ENCODE measurements at regions not wholly inside any gene's neighbourhood (a gene's known extent, or its start where the extent isn't known, plus 50 kb on each side); places are given as distances from the start of the nearest gene placed in this dataset.

DNA sequence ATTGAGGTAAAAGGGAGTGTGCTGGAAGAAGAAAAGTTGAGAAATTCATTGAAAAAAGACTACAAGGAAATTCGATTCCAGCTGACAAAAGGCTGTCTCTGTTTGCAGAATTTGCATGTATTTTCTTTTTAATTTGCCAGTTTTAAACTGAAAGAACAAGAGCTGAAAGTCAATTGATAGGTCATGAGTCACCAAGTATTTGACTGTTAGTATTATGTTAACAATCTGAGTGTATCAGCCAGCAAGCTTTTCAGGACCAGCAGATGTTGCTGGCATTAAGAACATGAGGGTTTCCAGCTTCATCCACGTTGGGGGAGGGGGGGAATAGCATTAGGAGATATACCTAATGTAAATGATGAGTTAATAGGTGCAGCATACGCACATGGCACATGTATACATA lies 726.7 kb downstream of the METTL15 start:
- Histone ChIP-seq H3K27ac (ENCODE audit: low read depth, low read length) (no peak overlapping the region), H3K36me3 (ENCODE audit: control insufficient read depth in 3 of 3, insufficient read depth in 3 of 3, low read length in 3 of 3) (no peaks in the 10 kb centered on the region), H3K27me3 (ENCODE audit: control insufficient read depth in 3 of 3, insufficient read depth in 3 of 3, low read length in 3 of 3) (no peaks in the 10 kb centered on the region), H3K4me3 (ENCODE audit: low read length in 3 of 3) (no peak overlapping the region), H3K9ac (ENCODE audit: low read depth in 1 of 3, low read length in 3 of 3) (no peak overlapping the region), H3K4me1 (ENCODE audit: control insufficient read depth in 3 of 3, insufficient read depth in 3 of 3, low read length in 3 of 3) (no peaks in the 10 kb centered on the region), H3K9me3 (ENCODE audit: control insufficient read depth in 3 of 3, low read length in 3 of 3) (no peaks in the 10 kb centered on the region)

DNA sequence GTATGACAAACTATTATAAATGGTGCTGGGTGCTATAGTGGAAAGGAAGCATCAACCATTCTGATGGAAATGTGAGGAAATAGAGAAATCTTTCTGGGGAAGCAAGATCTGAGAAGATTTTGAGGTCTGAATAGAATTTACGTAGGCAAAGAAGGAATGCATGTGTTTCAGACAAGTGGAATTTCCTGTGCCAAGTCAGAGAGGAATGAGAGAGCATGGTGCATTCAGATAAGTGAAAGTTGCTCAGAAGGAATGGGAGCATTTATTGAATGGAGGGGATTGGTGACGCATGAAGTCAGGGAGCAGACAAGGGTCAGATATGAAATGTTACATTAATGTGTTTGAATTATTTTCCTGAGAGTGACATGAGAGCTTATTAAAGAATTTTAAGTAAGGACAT lies 725.5 kb downstream of the METTL15 start:
- no peaks in the 10 kb centered on the region for H3K27me3 ChIP-seq (ENCODE audit: control insufficient read depth in 3 of 3, insufficient read depth in 3 of 3, low read length in 3 of 3)
- H3K4me3 ChIP-seq (ENCODE audit: low read length in 3 of 3) = no peak overlapping the region
- no peaks in the 10 kb centered on the region for H3K9me3 ChIP-seq (ENCODE audit: control insufficient read depth in 3 of 3, low read length in 3 of 3)
- no peaks in the 10 kb centered on the region for H3K36me3 ChIP-seq (ENCODE audit: control insufficient read depth in 3 of 3, insufficient read depth in 3 of 3, low read length in 3 of 3)
- no peak overlapping the region for H3K9ac ChIP-seq (ENCODE audit: low read depth in 1 of 3, low read length in 3 of 3)
- H3K4me1 ChIP-seq (ENCODE audit: control insufficient read depth in 3 of 3, insufficient read depth in 3 of 3, low read length in 3 of 3) = no peaks in the 10 kb centered on the region
- H3K27ac ChIP-seq (ENCODE audit: low read depth, low read length) = no peak overlapping the region

DNA sequence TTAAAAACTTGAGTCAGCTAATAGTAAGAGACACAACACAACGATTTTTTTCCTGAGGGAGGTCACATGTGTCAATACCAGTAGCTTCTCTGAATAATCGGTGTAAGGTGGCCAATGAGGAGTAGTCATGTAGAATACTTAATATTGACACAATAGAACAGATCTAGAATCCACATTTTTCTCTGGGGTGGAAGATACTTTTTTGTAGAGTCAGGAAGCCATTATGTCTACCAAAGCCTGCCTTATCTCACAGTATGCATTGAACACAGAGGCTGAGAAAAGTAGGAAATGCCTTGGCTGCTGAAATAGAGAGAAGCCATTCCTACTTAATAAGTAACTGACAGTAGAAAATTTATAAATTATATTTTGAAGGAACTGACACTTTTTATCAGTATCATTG lies 725.0 kb downstream of the METTL15 start:
- H3K9me3 ChIP-seq (ENCODE audit: control insufficient read depth in 3 of 3, low read length in 3 of 3) = no peaks in the 10 kb centered on the region
- no peaks in the 10 kb centered on the region for H3K4me1 ChIP-seq (ENCODE audit: control insufficient read depth in 3 of 3, insufficient read depth in 3 of 3, low read length in 3 of 3)
- no peaks in the 10 kb centered on the region for H3K36me3 ChIP-seq (ENCODE audit: control insufficient read depth in 3 of 3, insufficient read depth in 3 of 3, low read length in 3 of 3)
- H3K9ac ChIP-seq (ENCODE audit: low read depth in 1 of 3, low read length in 3 of 3) = no peak overlapping the region
- no peak overlapping the region for H3K27ac ChIP-seq (ENCODE audit: low read depth, low read length)
- no peak overlapping the region for H3K4me3 ChIP-seq (ENCODE audit: low read length in 3 of 3)
- no peaks in the 10 kb centered on the region for H3K27me3 ChIP-seq (ENCODE audit: control insufficient read depth in 3 of 3, insufficient read depth in 3 of 3, low read length in 3 of 3)

DNA sequence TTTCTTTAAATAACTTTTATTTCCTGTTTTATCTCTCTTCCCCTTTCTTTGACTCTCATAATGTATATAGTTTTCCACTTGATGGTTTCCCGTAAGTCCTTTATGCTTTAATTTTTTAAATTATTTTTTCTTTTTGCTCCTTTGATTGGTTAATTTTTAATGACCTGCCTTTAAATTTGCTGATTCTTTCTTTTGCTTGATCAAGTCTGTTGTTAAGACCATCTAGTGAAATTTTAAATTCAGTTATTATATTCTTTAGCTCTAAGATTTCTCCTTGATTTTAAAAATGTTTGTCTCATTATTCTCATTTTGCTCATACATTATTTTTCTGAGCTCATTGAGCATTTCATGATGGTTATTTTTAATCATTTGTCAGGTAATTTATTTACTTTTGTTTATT lies 718.6 kb downstream of the METTL15 start:
- Histone ChIP-seq H3K4me3 (ENCODE audit: low read length in 3 of 3) (no peak overlapping the region), H3K27ac (ENCODE audit: low read depth, low read length) (no peak overlapping the region), H3K9ac (ENCODE audit: low read depth in 1 of 3, low read length in 3 of 3) (no peak overlapping the region), H3K9me3 (ENCODE audit: control insufficient read depth in 3 of 3, low read length in 3 of 3) (no peaks in the 10 kb centered on the region), H3K4me1 (ENCODE audit: control insufficient read depth in 3 of 3, insufficient read depth in 3 of 3, low read length in 3 of 3) (no peaks in the 10 kb centered on the region), H3K36me3 (ENCODE audit: control insufficient read depth in 3 of 3, insufficient read depth in 3 of 3, low read length in 3 of 3) (no peaks in the 10 kb centered on the region), H3K27me3 (ENCODE audit: control insufficient read depth in 3 of 3, insufficient read depth in 3 of 3, low read length in 3 of 3) (no peaks in the 10 kb centered on the region)

DNA sequence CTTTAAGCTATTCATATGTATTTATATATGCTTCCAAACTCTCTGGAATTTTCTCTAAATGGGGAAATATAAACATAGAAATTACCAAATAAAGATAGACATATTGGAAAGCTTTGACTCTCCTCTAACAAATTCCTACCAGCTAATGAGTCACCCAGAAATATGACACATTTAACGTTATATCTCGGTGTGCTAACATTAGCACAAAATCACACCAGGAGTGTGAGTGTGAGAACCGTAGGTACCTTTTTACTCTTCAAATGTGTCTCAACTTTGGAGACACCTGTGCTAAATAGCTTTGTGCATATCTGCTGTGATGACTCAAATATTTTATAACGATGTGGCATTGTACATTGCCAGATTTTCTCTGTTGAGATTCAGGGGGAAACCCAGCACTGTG lies 714.4 kb downstream of the METTL15 start:
- H3K4me1 ChIP-seq (ENCODE audit: control insufficient read depth in 3 of 3, insufficient read depth in 3 of 3, low read length in 3 of 3) = no peaks in the 10 kb centered on the region
- H3K9ac ChIP-seq (ENCODE audit: low read depth in 1 of 3, low read length in 3 of 3) = no peak overlapping the region
- no peaks in the 10 kb centered on the region for H3K27me3 ChIP-seq (ENCODE audit: control insufficient read depth in 3 of 3, insufficient read depth in 3 of 3, low read length in 3 of 3)
- H3K4me3 ChIP-seq (ENCODE audit: low read length in 3 of 3) = no peak overlapping the region
- H3K27ac ChIP-seq (ENCODE audit: low read depth, low read length) = no peak overlapping the region
- H3K36me3 ChIP-seq (ENCODE audit: control insufficient read depth in 3 of 3, insufficient read depth in 3 of 3, low read length in 3 of 3) = no peaks in the 10 kb centered on the region
- peaks cover 0 to 2% (median 0%) of the 10 kb centered on the region in 3 donors for H3K9me3 ChIP-seq (ENCODE audit: control insufficient read depth in 3 of 3, low read length in 3 of 3)

DNA sequence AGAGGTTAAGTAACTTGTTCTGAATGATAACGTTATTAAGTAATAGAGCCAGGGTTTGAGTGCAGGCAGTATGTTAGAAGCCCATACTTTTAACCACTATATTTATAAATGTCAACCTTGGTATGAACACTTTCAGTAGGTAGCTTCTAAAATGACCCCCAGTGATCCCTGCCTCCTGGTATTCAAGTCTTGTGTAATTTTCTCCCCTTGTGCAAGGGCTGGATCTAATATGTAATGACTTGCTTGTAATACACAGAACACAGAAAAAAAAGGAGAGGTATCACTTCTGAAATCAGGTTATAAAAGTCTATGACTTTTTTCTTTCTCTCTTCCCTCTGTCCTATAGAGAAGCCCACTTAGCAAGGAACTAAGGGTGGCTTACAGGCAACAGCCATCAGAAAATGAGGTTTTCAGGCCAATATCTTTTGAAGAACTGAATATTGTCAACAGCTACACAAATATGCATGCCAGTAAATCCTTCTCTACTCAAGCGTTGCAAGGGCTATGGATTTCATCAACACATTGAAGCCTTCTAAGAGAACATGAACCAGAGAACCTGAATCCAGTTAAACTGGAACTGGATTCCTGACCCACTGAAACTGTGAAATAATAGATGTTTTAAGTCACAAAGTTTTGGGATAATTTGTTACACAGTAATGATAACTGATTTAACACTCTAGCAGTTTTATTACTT lies 712.3 kb downstream of the METTL15 start:
- Histone ChIP-seq H3K27me3 (ENCODE audit: control insufficient read depth in 3 of 3, insufficient read depth in 3 of 3, low read length in 3 of 3) (no peaks in the 10 kb centered on the region), H3K36me3 (ENCODE audit: control insufficient read depth in 3 of 3, insufficient read depth in 3 of 3, low read length in 3 of 3) (no peaks in the 10 kb centered on the region), H3K9me3 (ENCODE audit: control insufficient read depth in 3 of 3, low read length in 3 of 3) (peaks cover 0 to 2% (median 0%) of the 10 kb centered on the region in 3 donors), H3K9ac (ENCODE audit: low read depth in 1 of 3, low read length in 3 of 3) (no peak overlapping the region), H3K4me3 (ENCODE audit: low read length in 3 of 3) (no peak overlapping the region), H3K4me1 (ENCODE audit: control insufficient read depth in 3 of 3, insufficient read depth in 3 of 3, low read length in 3 of 3) (no peaks in the 10 kb centered on the region), H3K27ac (ENCODE audit: low read depth, low read length) (no peak overlapping the region)

DNA sequence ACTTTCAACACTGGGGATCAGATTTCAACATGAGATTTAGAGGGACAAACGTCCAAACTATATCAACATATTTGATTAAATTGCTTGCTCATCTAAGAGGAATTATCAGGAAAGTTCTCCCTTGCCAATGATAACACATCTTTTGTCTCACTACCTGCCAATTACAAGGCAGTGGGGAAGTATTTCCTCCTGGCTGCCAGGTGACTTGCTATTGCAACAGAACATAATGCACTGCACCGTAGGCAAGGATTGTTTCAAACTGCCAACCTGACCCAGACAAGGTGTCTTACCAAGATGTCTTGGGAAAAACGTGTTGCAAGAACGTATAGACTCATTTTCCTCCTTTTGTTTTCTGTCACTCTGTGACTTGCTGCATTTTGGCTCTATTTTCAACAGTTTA lies 711.6 kb downstream of the METTL15 start:
- H3K4me1 ChIP-seq (ENCODE audit: control insufficient read depth in 3 of 3, insufficient read depth in 3 of 3, low read length in 3 of 3) = no peaks in the 10 kb centered on the region
- no peaks in the 10 kb centered on the region for H3K27me3 ChIP-seq (ENCODE audit: control insufficient read depth in 3 of 3, insufficient read depth in 3 of 3, low read length in 3 of 3)
- no peak overlapping the region for H3K9ac ChIP-seq (ENCODE audit: low read depth in 1 of 3, low read length in 3 of 3)
- H3K4me3 ChIP-seq (ENCODE audit: low read length in 3 of 3) = no peak overlapping the region
- H3K9me3 ChIP-seq (ENCODE audit: control insufficient read depth in 3 of 3, low read length in 3 of 3) = peaks cover 0 to 2% (median 0%) of the 10 kb centered on the region in 3 donors
- no peak overlapping the region for H3K27ac ChIP-seq (ENCODE audit: low read depth, low read length)
- H3K36me3 ChIP-seq (ENCODE audit: control insufficient read depth in 3 of 3, insufficient read depth in 3 of 3, low read length in 3 of 3) = no peaks in the 10 kb centered on the region

DNA sequence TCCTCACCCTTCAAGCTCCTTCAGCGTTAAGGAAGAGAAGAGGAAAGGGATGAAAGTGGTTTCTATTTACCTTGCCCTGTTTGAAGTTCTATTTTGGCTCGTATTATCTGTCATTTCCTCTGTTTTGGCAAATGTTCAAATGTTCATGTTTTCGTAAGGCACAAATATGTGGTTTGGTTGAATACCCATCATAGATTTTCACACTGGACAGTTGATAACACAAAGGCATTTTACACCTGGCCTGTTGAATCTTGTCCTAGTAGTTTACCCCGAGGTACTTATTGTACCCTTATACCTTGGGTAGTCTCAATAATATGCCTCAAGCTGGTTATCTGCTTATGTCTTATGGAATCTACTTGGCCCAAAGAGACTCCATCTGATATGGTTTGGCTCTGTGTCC lies 706.9 kb downstream of the METTL15 start:
- H3K27ac ChIP-seq (ENCODE audit: low read depth, low read length) = no peak overlapping the region
- peaks cover 0 to 2% (median 0%) of the 10 kb centered on the region in 3 donors for H3K9me3 ChIP-seq (ENCODE audit: control insufficient read depth in 3 of 3, low read length in 3 of 3)

DNA sequence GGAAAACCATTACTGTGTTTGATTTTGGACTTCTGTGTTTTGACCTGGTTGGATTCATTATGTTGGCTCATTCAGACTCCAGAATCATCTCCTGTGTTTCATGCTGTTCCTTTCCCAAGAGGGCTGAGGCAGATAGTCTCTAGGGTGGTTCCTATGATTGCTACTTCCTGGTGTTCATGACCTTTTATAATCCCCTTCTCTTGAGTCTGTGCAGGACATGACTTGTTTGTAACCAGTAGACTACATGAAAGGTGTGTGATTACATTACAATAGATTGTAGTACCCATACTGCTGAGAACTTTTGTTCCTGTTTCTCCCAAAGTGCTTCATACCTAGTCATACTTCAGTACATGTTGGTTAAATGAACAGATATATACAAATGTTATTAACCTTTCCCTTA lies 700.6 kb downstream of the METTL15 start:
- H3K4me1 ChIP-seq (ENCODE audit: control insufficient read depth in 3 of 3, insufficient read depth in 3 of 3, low read length in 3 of 3) = no peaks in the 10 kb centered on the region
- no peak overlapping the region for H3K9ac ChIP-seq (ENCODE audit: low read depth in 1 of 3, low read length in 3 of 3)
- no peak overlapping the region for H3K27ac ChIP-seq (ENCODE audit: low read depth, low read length)
- H3K9me3 ChIP-seq (ENCODE audit: control insufficient read depth in 3 of 3, low read length in 3 of 3) = no peaks in the 10 kb centered on the region
- H3K4me3 ChIP-seq (ENCODE audit: low read length in 3 of 3) = no peak overlapping the region
- no peaks in the 10 kb centered on the region for H3K27me3 ChIP-seq (ENCODE audit: control insufficient read depth in 3 of 3, insufficient read depth in 3 of 3, low read length in 3 of 3)
- H3K36me3 ChIP-seq (ENCODE audit: control insufficient read depth in 3 of 3, insufficient read depth in 3 of 3, low read length in 3 of 3) = no peaks in the 10 kb centered on the region

More for the DNA sequence above, 706.9 kb downstream of the METTL15 start:
- Histone ChIP-seq H3K4me3 (ENCODE audit: low read length in 3 of 3) (no peak overlapping the region), H3K27me3 (ENCODE audit: control insufficient read depth in 3 of 3, insufficient read depth in 3 of 3, low read length in 3 of 3) (no peaks in the 10 kb centered on the region), H3K36me3 (ENCODE audit: control insufficient read depth in 3 of 3, insufficient read depth in 3 of 3, low read length in 3 of 3) (no peaks in the 10 kb centered on the region), H3K9ac (ENCODE audit: low read depth in 1 of 3, low read length in 3 of 3) (no peak overlapping the region), H3K4me1 (ENCODE audit: control insufficient read depth in 3 of 3, insufficient read depth in 3 of 3, low read length in 3 of 3) (no peaks in the 10 kb centered on the region)

DNA sequence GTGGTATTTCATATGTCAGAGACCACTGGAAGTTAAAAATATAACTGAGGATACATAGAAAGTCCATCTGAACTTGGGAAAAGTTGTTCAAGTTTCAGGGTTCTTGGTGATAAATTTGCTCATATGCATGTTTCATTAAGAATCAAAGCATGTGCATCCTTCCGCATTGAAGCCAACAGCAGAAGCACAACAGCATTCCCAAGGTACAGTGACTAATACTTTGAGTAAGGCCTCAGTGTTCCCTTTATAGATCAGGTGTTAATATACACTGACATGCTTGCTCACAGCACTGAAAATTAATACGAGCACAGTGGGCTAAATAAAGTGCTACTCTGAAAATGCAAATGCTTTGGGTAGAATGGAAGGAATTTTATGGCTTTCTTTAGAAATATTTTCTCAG lies 691.1 kb downstream of the METTL15 start:
- H3K27me3 ChIP-seq (ENCODE audit: control insufficient read depth in 3 of 3, insufficient read depth in 3 of 3, low read length in 3 of 3) = no peaks in the 10 kb centered on the region
- no peaks in the 10 kb centered on the region for H3K36me3 ChIP-seq (ENCODE audit: control insufficient read depth in 3 of 3, insufficient read depth in 3 of 3, low read length in 3 of 3)
- H3K4me3 ChIP-seq (ENCODE audit: low read length in 3 of 3) = no peak overlapping the region
- no peaks in the 10 kb centered on the region for H3K9me3 ChIP-seq (ENCODE audit: control insufficient read depth in 3 of 3, low read length in 3 of 3)
- no peaks in the 10 kb centered on the region for H3K4me1 ChIP-seq (ENCODE audit: control insufficient read depth in 3 of 3, insufficient read depth in 3 of 3, low read length in 3 of 3)
- H3K27ac ChIP-seq (ENCODE audit: low read depth, low read length) = no peak overlapping the region
- no peak overlapping the region for H3K9ac ChIP-seq (ENCODE audit: low read depth in 1 of 3, low read length in 3 of 3)
